H7 (cell line): ENCODE measurements at regions not wholly inside any gene's neighbourhood (a gene's known extent, or its start where the extent isn't known, plus 50 kb on each side); places are given as distances from the start of the nearest gene placed in this dataset.

Experiments used
- DNase-seq: peaks from one replicate; pipeline ENCODE4 v3.0.0; 2012
- H3K27me3 ChIP-seq: 2 replicates; pipeline ENCODE4 v1.6.0; 2011; ENCODE audit warnings: mild to moderate bottlenecking, low read length; ENCODE audit not compliant: control insufficient read depth, insufficient read depth
- H3K36me3 ChIP-seq: replicated peaks from 2 replicates; pipeline ENCODE4 v1.5.1; 2011; ENCODE audit warnings: low read length; ENCODE audit not compliant: control insufficient read depth, insufficient read depth
- H3K4me3 ChIP-seq: 2 replicates; pipeline ENCODE4 v1.5.1; 2011; ENCODE audit warnings: low read depth, mild to moderate bottlenecking, control low read depth, low read length, moderate library complexity; ENCODE audit not compliant: insufficient read depth

DNA sequence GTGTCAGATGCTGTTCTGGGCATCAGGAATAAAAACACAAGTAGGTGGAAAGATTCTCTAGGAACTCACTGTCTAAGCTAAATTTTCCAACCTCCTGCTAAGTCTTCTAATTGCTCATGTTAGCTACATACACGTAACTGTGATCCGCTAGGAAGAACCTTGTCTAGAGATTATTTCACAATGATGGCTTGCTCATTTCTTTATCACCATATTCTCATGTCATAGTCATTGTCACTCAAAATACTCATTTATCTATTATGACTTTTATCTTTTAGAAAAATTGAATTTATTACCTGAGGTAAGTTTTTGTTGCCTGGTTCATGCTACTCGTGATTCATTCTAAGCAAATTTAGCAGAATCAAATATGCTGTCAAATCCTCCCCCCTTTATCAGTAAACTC is 1402.4 kb upstream of the FLRT2 start:
- H3K4me3 ChIP-seq: no peak overlapping the region
- no peaks in the 10 kb centered on the region for H3K36me3 ChIP-seq
- no peak for DNase-seq
- no peaks in the 10 kb centered on the region for H3K27me3 ChIP-seq

DNA sequence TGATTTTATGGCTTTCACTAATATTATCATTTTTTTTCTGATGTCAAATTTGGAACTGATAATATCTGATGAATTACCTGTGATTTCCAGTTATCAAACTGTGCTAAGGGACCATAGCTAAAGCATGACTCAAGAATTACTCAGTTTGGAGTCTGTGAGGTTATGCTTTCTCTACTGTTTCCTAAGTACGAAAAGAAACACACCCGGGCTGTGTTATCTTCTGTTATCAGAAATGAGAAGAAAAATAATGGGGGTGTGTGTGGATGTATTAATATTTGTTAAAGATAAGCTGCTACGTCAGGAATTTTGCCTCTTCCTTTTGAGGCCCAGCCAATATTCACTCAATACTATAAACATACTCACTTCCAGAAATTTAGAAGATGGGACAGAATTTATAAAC is 1401.9 kb upstream of the FLRT2 start:
- DNase-seq: no peak
- no peaks in the 10 kb centered on the region for H3K36me3 ChIP-seq
- no peak overlapping the region for H3K4me3 ChIP-seq
- H3K27me3 ChIP-seq: no peaks in the 10 kb centered on the region

DNA sequence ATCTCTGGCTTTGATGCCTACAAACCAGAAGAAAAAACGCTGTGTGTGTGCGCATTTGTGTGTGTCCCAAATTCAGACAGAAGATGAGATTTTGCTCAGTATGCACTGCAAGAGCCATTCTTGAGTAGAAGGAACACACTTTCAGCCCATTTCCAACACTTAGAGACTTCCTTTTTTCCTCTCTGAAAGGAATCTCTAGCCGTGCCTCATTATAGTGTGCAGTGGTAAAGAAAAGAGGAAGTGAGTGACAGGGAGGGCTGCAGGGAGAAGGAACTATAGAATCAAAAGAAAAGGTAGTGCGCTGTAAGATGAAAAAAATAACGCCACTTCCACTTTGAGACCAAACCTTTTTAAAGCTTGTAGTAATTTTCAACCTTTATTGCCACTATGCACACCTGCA is 1400.9 kb upstream of the FLRT2 start:
- Histone ChIP-seq H3K36me3 (no peaks in the 10 kb centered on the region), H3K4me3 (no peak overlapping the region), H3K27me3 (no peaks in the 10 kb centered on the region)
- no peak for DNase-seq

DNA sequence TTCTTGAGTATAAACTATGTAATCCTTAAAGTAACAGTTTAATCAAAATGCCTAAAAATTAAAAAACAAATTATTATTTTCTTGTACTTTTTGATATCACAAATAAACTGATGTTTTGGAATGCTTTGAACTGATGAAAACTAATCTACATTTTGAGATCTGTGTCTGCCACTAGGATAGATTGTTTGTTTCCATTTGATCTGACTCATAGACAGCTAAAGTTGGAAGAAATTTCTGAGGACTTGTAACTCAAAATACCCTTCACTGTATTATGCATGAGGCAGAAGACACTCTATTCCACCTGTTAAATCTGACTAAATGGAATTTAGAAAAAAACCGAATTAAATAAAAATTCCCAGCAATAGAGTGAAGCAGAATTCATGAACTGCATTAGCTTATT is 1400.0 kb upstream of the FLRT2 start:
- H3K27me3 ChIP-seq: no peaks in the 10 kb centered on the region
- DNase-seq: no peak
- H3K4me3 ChIP-seq: no peak overlapping the region
- H3K36me3 ChIP-seq: no peaks in the 10 kb centered on the region

DNA sequence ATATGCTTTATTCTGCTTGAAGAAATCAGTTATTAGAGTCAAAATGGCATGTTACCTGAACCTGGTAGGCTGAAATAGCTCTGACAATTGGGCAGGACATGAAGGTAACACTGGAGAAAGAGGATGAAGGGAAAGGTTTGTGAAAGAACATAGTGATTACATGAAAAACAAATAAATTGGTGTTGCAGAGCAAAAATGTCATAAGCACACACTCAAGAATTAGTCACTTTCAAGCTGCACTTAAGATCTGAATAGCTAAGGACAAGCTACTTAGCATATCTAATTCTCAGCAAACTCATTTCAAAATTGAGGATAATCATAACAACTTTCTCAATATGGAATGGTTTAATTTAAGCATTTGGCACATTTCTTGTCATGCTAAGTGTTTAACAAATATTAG is 1398.0 kb upstream of the FLRT2 start:
- Histone ChIP-seq H3K36me3 (no peaks in the 10 kb centered on the region), H3K27me3 (no peaks in the 10 kb centered on the region), H3K4me3 (no peak overlapping the region)
- DNase-seq: no peak

DNA sequence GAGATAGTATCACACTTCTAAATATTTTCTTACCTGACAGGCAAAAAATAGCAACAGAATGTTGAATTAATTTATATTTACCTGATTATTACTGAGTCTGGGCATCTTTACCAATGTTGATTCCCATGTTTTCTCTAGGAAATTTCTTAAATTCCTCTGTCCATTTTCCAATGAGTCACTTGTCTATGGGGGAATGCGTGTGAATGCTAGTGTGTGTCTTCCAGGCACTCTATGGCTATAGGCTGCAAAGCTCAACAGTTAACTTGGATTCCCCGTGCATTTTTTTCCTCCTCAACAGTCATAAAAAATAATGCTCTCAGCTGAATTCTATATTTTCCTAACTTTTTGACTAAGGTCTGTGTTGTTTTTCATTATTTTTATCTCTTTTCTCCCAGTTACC is 1385.8 kb upstream of the FLRT2 start:
- H3K27me3 ChIP-seq: no peaks in the 10 kb centered on the region
- H3K4me3 ChIP-seq: no peak overlapping the region
- DNase-seq: no peak
- H3K36me3 ChIP-seq: no peaks in the 10 kb centered on the region

DNA sequence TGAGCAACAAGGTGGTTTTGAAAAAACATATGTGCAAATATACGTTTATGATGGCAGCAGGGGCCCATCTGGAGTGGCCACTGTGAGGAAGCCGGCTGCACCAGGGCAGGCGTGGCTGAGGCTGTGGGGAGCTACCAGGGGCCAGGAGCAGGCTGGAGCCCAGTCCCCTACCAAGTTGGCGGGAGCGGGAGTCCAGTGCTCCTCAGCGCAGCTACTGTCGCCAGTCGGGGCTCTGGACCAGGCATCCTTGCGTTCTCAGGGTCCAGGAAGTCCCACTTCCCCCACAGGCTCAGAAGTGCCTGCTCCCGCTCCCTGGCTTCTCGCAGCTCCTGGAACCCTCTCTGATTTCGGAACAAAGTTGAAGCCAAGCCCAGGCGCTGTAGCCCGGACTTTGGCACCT is 1377.5 kb upstream of the FLRT2 start:
- peak; percentile 4 for DNase-seq
- H3K27me3 ChIP-seq: no peaks in the 10 kb centered on the region
- H3K36me3 ChIP-seq: no peaks in the 10 kb centered on the region
- no peak overlapping the region for H3K4me3 ChIP-seq

DNA sequence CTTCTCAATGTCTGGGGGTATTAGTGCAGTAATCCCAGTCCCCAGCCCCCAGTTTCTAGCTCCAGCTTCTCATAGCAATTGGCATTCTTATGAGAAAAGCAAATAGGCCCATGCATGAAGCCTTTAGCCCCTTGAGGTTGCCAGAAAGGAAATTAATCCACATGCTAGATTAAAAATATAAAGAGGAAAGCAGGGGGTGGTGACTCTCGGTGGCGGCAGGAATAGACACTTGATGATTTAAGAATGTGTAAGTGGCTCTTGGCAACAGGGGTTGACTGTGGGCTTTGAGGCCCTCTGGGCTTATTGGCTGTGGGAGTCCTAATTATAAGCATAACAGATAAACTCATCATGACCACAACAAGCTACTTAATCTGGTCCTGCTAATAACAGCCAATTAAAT is 1367.3 kb upstream of the FLRT2 start:
- no peak for DNase-seq
- Histone ChIP-seq H3K4me3 (no peak overlapping the region), H3K36me3 (no peaks in the 10 kb centered on the region), H3K27me3 (no peaks in the 10 kb centered on the region)

DNA sequence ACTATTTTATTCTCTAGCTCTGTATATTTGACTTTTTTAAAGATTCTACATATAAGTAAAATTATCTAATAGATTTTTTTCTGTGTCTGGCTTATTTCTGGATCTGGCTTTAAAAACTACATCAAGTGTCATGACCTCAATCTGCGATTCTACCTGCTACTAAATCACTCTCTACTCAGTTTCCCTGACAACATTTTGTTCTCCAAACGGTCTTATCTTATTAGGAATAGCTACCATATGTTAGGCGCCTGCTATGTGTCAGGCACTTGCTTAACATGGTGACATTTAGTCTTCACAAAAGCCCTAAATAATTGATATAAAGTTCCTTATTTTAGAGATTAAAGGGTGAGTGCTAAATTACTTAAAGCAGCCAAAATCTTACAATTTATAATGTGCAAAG is 1362.9 kb upstream of the FLRT2 start:
- H3K36me3 ChIP-seq: no peaks in the 10 kb centered on the region
- H3K4me3 ChIP-seq: no peak overlapping the region
- DNase-seq: no peak
- H3K27me3 ChIP-seq: no peaks in the 10 kb centered on the region

DNA sequence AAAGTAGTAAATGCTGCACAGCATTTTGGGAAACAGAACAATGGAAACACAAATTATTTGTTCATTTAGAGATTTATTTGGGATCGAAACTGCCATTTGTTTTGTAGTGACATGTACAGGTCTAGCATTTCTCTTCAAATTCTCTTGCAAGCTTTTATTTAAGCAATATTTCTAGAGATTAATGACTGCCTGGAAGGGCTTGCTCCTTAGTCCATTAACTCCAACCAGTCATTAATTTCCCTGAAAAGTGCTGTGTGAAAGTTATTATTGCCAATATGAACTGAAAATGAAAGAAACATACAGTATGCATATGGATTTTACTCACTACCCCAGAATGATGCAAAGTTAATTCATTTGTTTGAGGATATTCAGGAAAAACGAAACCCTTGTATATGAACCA is 1349.6 kb upstream of the FLRT2 start:
- DNase-seq: no peak
- Histone ChIP-seq H3K36me3 (no peaks in the 10 kb centered on the region), H3K4me3 (no peak overlapping the region), H3K27me3 (no peaks in the 10 kb centered on the region)

DNA sequence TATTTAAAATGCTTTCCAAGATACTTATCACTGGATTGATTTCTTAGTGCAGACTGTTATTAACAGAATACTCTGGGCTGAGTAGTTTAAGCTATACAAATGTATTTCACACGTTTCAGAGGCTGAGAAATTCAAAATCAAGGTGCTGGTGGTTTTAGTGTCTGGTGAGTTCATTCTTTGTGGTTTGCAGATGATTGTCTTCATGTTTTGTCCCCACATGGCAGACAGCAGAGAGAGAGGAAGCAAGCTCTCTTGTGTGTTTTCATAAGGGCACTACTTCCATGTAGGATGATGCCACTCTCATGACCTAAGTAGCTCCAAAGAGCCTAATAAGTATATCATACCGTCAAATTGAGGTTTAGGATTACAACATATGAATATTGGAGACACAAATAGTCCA is 1348.9 kb upstream of the FLRT2 start:
- no peaks in the 10 kb centered on the region for H3K36me3 ChIP-seq
- DNase-seq: no peak
- no peaks in the 10 kb centered on the region for H3K27me3 ChIP-seq
- no peak overlapping the region for H3K4me3 ChIP-seq

DNA sequence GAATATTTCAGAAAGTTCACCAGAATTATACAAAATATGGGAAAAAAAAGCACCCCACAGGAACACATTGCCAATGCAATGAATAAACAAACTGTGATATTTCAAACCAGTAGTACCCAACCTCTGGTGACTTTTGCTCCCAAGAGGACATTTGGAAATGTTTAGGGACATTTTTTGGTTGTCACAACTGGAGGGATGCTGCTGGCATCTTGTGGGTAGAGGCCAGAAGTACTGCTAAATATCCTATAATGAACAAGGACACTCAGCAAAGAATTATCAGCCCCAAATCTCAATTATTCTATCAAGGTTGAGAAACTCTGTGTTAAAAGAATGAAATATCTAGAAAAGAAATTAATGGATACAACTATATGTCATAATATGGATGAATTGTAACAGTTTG is 1334.4 kb upstream of the FLRT2 start:
- H3K36me3 ChIP-seq: no peaks in the 10 kb centered on the region
- H3K4me3 ChIP-seq: no peak overlapping the region
- no peak for DNase-seq
- no peaks in the 10 kb centered on the region for H3K27me3 ChIP-seq

DNA sequence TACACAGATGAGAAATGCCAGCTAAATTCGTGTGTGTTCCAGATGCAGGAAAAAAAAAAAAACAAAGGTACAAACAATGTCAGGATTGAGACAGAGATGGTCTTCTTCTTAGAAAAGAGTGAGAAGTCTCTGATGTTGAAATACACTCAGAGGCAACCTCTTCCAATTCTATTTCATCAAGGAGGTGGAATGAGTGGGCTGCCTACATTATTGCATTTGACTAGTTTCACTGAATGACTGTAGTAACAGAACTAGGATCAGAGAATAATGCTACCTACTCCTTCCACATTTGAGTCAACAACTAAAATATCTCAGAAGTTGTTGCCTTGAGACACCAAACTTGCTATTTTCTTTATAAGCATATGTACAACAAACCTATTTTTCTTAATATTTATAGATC is 1332.2 kb upstream of the FLRT2 start:
- H3K4me3 ChIP-seq: no peak overlapping the region
- no peaks in the 10 kb centered on the region for H3K36me3 ChIP-seq
- DNase-seq: no peak
- no peaks in the 10 kb centered on the region for H3K27me3 ChIP-seq

DNA sequence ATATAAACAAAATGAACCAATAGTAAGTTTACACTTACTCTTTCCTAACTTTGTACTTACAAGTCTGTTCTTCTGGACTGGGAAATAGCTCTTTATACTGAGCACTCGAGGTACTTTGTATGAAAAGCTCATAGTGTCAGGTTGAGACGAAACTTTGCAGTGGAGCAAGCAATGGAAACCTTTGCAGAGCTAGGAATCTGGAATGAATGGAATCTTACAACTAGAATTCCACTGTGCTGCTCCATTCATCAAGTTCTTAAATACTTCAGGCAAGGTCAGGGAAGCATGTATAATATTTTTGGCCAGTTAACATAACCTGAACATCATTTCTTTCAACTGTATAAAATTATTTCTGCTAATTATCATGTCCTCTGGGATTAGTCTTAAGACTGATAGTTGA is 1327.5 kb upstream of the FLRT2 start:
- DNase-seq: no peak
- Histone ChIP-seq H3K36me3 (no peaks in the 10 kb centered on the region), H3K27me3 (no peaks in the 10 kb centered on the region), H3K4me3 (no peak overlapping the region)

DNA sequence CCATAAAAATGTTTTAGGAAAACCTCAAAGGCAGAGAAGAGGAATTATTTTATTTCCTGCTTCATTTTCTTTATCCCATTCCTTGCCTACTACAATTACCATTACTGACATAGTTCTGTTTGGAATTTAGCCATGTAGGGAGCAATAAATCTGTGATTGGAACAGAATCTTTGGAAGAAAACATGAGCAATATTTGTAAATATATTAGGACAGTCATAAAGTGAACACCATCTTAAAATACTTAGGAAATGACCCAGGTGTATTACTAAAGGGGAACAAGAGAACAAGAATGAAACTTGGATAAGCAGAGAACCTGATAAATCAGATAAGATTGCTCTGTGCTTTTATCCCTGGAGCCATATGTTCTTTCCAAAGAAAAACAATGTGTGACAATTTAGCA is 1326.0 kb upstream of the FLRT2 start:
- Histone ChIP-seq H3K36me3 (no peaks in the 10 kb centered on the region), H3K4me3 (no peak overlapping the region), H3K27me3 (no peaks in the 10 kb centered on the region)
- DNase-seq: no peak

DNA sequence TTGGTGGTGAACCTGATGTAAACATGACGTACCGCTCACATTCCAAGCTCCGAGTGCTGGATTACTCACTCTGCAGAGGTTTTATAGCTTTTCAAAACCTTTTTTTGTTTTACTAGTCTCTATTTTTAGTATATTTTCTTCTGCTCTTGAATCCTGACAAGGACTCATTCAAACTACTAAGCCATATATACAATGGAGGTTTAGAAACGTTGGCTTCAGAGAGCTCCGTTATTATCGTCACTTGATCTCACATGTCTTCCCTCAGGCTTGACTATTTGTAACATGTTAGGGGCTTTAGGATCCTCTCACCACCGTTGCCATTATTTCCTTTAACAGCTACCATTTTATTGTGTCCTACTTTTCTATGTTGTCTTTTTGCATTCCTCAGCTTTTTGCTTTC is 1321.5 kb upstream of the FLRT2 start:
- no peak for DNase-seq
- Histone ChIP-seq H3K27me3 (no peaks in the 10 kb centered on the region), H3K36me3 (no peaks in the 10 kb centered on the region), H3K4me3 (no peak overlapping the region)
